ENCODE measurements at regions not wholly inside any gene's neighbourhood (a gene's known extent, or its start where the extent isn't known, plus 50 kb on each side); places are given as distances from the start of the nearest gene placed in this dataset.

DNA sequence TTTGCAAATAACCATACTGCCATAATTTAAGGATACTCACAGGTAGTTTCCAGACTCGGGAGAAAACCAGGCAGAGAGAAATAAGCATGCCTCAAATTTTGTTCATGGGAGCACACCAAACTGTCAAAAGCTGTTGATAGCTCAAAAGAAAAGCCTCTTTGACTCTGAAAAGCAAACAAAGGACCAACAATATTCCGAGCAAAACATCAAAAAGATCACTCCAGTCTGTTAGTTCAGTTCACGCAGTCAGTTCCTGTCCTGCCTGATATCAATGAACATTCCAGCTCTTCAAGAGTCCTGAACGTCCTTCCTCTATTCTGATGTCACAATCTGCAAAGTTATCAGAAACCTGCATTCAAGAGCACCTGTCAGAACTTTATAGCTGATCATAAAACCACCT, 78.7 kb downstream of the RRM2 start:
- TF ChIP-seq CTCF (IDR thresholded peaks at IDR 0.05) (no peak), POLR2AphosphoS5 (IDR thresholded peaks at IDR 0.05) (no peak), POLR2A (IDR thresholded peaks at IDR 0.05) (no peak)
